Thoracic aorta (tissue), 2 donors: ENCODE measurements at regions not wholly inside any gene's neighbourhood (a gene's known extent, or its start where the extent isn't known, plus 50 kb on each side); places are given as distances from the start of the nearest gene placed in this dataset.

Experiments
- ATAC-seq: fragments of 150-250 bp; one replicate; pipeline ENCODE4 v1.8.0; 2017; ENCODE audit warnings: low read depth; ENCODE audit not compliant: insufficient number of reproducible peaks, low FRiP score
- DNase-seq: peaks from one replicate; pipeline ENCODE4 v3.0.0-alpha.2; 2020; ENCODE audit warnings: low spot score
- H3K27ac ChIP-seq, 2 donors: fragments of 200-600 bp; sonication (generic); 1 replicate in 1 of 2; 2 replicates in 1 of 2; pipeline ENCODE4 v1.5.1; 2016; ENCODE audit warnings: mild to moderate bottlenecking in 2 of 2, moderate library complexity in 2 of 2
- H3K27me3 ChIP-seq: fragments of 200-600 bp; sonication (generic); replicated peaks from 2 replicates; pipeline ENCODE4 v1.6.0; 2016; ENCODE audit warnings: mild to moderate bottlenecking; ENCODE audit not compliant: insufficient read depth
- H3K36me3 ChIP-seq: fragments of 200-600 bp; sonication (generic); one replicate; pipeline ENCODE4 v1.5.1; 2016
- H3K4me1 ChIP-seq, 2 donors: fragments of 200-600 bp; sonication (generic); 1 replicate in 1 of 2; 2 replicates in 1 of 2; pipeline versions ENCODE4 v1.5.1 to v1.6.0; 2016; ENCODE audit warnings: low read depth in 2 of 2, mild to moderate bottlenecking in 1 of 2; ENCODE audit not compliant: control insufficient read depth in 1 of 2
- H3K4me3 ChIP-seq: fragments of 200-600 bp; sonication (generic); 2 replicates; pipeline ENCODE4 v1.5.1; 2016; ENCODE audit warnings: mild to moderate bottlenecking
- H3K9me3 ChIP-seq: fragments of 200-600 bp; sonication (generic); 2 replicates; pipeline ENCODE4 v1.5.1; 2016
- TF ChIP-seq, protein P1 (sequence below): fragments of 200-600 bp; sonication (generic); IDR thresholded peaks from one replicate; pipeline ENCODE4 v1.5.1; 2019; ENCODE audit warnings: antibody characterized with exemption

DNA sequence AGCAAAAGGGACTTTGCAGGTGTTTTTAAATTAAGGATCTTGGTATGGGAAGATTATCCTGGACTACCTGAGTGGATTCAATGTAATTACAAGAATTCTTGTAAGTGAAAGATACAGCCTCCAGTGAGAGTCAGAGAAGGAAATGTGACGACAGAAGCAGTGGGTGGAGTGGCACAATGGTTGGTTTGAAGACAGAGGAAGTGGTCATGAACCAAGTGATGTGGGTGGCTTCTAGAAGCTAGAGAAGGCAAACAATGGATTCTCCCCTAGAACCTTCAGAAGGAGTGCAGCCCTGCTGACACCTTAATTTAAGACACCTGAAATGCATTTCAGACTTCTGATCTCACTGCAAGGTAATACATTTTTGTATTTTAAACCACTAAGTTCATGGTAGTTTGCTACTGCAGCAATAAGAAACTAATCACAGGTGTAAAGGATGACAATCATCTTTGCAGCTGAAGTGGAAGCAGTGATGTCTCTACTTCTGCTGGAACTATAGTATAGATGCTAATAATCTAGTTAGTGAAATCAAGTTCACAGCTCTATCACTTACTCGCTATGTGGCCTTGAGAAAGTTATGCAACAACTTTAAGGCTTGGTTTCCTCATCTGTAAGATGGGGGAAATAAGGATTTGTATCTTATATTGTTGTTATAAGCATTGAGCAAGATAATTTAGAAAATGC is 403.4 kb upstream of the SUCLG2 start:
- ATAC-seq: no peak
- TF ChIP-seq, protein P1, sequence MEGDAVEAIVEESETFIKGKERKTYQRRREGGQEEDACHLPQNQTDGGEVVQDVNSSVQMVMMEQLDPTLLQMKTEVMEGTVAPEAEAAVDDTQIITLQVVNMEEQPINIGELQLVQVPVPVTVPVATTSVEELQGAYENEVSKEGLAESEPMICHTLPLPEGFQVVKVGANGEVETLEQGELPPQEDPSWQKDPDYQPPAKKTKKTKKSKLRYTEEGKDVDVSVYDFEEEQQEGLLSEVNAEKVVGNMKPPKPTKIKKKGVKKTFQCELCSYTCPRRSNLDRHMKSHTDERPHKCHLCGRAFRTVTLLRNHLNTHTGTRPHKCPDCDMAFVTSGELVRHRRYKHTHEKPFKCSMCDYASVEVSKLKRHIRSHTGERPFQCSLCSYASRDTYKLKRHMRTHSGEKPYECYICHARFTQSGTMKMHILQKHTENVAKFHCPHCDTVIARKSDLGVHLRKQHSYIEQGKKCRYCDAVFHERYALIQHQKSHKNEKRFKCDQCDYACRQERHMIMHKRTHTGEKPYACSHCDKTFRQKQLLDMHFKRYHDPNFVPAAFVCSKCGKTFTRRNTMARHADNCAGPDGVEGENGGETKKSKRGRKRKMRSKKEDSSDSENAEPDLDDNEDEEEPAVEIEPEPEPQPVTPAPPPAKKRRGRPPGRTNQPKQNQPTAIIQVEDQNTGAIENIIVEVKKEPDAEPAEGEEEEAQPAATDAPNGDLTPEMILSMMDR: no peak
- no peak for DNase-seq
- no peak overlapping the region for H3K4me3 ChIP-seq
- H3K9me3 ChIP-seq: no peaks in the 10 kb centered on the region
- H3K27ac ChIP-seq: no peak overlapping the region
- H3K27me3 ChIP-seq: no peaks in the 10 kb centered on the region
- peaks cover 5 to 17% of the 10 kb centered on the region in 2 donors for H3K4me1 ChIP-seq
- no peaks in the 10 kb centered on the region for H3K36me3 ChIP-seq

DNA sequence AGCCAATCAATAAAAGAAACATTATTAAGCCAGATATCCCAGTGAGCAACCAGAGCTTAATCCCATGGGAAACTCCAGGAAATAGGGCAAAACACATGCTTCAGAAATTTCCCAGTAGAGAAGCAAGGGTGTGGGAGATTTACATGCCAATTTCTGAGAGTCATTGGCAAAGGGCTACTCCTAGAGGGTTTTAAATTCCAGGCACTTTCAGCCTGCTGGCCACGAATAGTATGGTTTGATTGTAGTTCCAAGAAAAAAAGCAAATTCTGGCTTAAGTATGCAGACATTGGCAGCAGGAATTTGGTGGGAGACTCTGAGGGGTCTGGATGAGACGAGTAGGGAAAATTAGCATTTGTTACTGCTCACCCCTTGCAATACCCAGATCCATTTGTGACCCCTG is 402.1 kb upstream of the SUCLG2 start:
- H3K27ac ChIP-seq: peak overlapping the region in 1 of 2 donors; percentile 37
- H3K9me3 ChIP-seq: no peaks in the 10 kb centered on the region
- peaks cover 5 to 17% of the 10 kb centered on the region in 2 donors for H3K4me1 ChIP-seq
- ATAC-seq (no peak), DNase-seq (no peak)
- TF ChIP-seq, protein P1: peak; percentile 10
- no peaks in the 10 kb centered on the region for H3K27me3 ChIP-seq
- H3K4me3 ChIP-seq: no peak overlapping the region
- no peaks in the 10 kb centered on the region for H3K36me3 ChIP-seq

DNA sequence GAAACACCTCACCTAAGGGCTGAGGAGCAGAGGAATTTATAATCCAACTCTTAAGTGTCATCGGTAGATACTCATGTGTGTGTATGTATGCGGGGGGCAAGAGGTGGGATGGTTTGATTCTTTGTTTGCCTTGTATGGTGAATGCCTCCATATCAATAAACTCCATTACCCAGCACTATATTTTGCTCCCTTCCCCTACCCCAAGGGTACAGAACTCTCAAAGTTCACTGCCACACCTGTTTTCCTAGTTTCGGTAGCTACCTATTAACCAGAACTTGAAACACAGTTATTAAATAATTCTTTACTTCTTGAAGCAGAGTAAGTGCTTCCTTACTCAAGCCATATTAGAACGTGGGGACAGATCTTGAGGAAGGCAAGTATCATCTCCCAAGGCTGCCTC is 400.8 kb upstream of the SUCLG2 start:
- Histone ChIP-seq H3K4me1 (peaks cover 5 to 19% of the 10 kb centered on the region in 2 donors), H3K36me3 (no peaks in the 10 kb centered on the region)
- ATAC-seq: no peak

DNA sequence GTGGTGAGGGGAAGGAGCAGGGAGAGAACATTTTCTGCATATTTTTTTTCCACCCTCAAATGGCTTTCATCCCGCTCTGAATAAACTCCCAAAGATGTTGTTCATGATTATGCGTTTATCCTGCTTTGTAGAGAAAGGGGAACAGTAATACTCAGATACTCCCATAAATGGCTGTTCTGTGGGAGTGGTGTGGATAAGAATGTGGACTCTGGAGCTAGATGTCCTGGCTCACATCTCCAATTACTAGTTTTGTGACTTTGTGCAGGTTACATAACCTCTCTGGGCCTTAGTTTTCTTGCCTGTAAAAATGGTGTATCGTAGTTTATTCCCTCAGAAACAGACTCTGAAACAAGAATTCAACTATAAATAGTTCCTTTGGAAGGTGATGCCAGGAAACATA is 395.4 kb upstream of the SUCLG2 start:
- no peak for ATAC-seq

More for the DNA sequence above, 400.8 kb upstream of the SUCLG2 start:
- no peak for DNase-seq
- Histone ChIP-seq H3K27ac (no peak overlapping the region), H3K4me3 (no peak overlapping the region), H3K27me3 (no peaks in the 10 kb centered on the region), H3K9me3 (no peaks in the 10 kb centered on the region)
- TF ChIP-seq, protein P1: no peak

DNA sequence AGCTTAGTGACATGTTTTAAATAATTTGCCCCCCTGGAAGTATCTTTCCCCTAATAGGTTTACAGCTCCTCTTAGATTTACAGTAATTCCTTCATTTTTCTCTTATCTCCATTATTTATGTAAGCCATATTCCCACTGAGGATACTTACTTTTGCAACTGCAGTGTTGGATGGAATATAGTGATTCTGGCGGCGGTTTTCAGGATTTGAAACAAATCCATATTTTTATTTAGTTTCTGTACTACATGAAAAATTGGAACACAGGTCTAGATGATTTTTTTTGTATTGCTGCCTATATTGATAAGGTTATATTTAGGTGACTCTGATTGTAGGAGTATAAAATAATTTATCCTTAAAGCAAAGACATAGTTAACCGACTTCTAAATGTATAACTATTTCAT is 391.6 kb upstream of the SUCLG2 start:
- Histone ChIP-seq H3K36me3 (no peaks in the 10 kb centered on the region), H3K27me3 (no peaks in the 10 kb centered on the region), H3K9me3 (no peaks in the 10 kb centered on the region), H3K27ac (no peak overlapping the region), H3K4me1 (peaks cover 0 to 30% of the 10 kb centered on the region in 2 donors), H3K4me3 (no peak overlapping the region)
- DNase-seq: no peak
- TF ChIP-seq, protein P1: no peak
- ATAC-seq: no peak

More for the DNA sequence above, 395.4 kb upstream of the SUCLG2 start:
- TF ChIP-seq, protein P1: no peak
- Histone ChIP-seq H3K27me3 (no peaks in the 10 kb centered on the region), H3K4me3 (no peak overlapping the region), H3K27ac (no peak overlapping the region), H3K36me3 (no peaks in the 10 kb centered on the region), H3K4me1 (peaks cover 0 to 25% of the 10 kb centered on the region in 2 donors), H3K9me3 (no peaks in the 10 kb centered on the region)
- DNase-seq: no peak
